PC-9 (cell line): ENCODE measurements at regions not wholly inside any gene's neighbourhood (a gene's known extent, or its start where the extent isn't known, plus 50 kb on each side); places are given as distances from the start of the nearest gene placed in this dataset.

Source experiments
- BruUV-seq: library from RNA; stranded (reverse); fragments of 400-500 nt; replicated peaks from 2 replicates; lab custom pipeline; 2021; lab: Mats Ljungman, UMichigan
- CTCF ChIA-PET: fragments of 300-600 bp; sonication (Branson Sonifier 250); formaldehyde crosslinking; loops from one replicate; lab custom pipeline; 2022; ENCODE audit warnings: antibody characterized with exemption; lab: Charles Lee
- POLR2A ChIA-PET: fragments of 300-600 bp; sonication (Branson Sonifier 250); formaldehyde crosslinking; loops from one replicate; lab custom pipeline; 2022; ENCODE audit warnings: antibody characterized with exemption; ENCODE audit not compliant: unreplicated experiment; lab: Charles Lee
- DNase-seq, 2 experiments: peaks; one replicate each; pipeline versions ENCODE4 v3.0.0 to v3.0.0-alpha.2; 2015 to 2022; ENCODE audit warnings: mixed read lengths in 1 of 2
- H2AFZ ChIP-seq: fragments of 200-600 bp; sonication (generic); 2 replicates; pipeline ENCODE4 v1.8.1; 2017; ENCODE audit warnings: antibody characterized with exemption
- H3F3A ChIP-seq: fragments of 200-600 bp; sonication (generic); 2 replicates; pipeline ENCODE4 v1.8.1; 2017; ENCODE audit warnings: antibody characterized with exemption, mild to moderate bottlenecking, low read depth; ENCODE audit not compliant: insufficient read depth
- H3K27ac ChIP-seq: fragments of 200-600 bp; sonication (generic); 2 replicates; pipeline ENCODE4 v1.6.1; 2016; ENCODE audit warnings: mixed run types
- H3K27me3 ChIP-seq: fragments of 200-600 bp; sonication (generic); 2 replicates; pipeline ENCODE4 v1.6.1; 2016; ENCODE audit warnings: low read depth, mixed run types; ENCODE audit not compliant: insufficient read depth
- H3K36me3 ChIP-seq: fragments of 200-600 bp; sonication (generic); 2 replicates; pipeline ENCODE4 v1.6.1; 2016; ENCODE audit warnings: low read depth, mixed run types
- H3K4me1 ChIP-seq: fragments of 200-600 bp; sonication (generic); replicated peaks from 2 replicates; pipeline ENCODE4 v1.6.1; 2016; ENCODE audit warnings: mixed run types; ENCODE audit not compliant: insufficient read depth
- H3K4me2 ChIP-seq: fragments of 200-600 bp; sonication (generic); 2 replicates; pipeline ENCODE4 v1.6.1; 2017; ENCODE audit warnings: mixed run types
- H3K4me3 ChIP-seq: fragments of 200-600 bp; sonication (generic); 2 replicates; pipeline ENCODE4 v1.6.1; 2016; ENCODE audit warnings: mixed run types
- H3K79me2 ChIP-seq: fragments of 200-600 bp; sonication (generic); 2 replicates; pipeline ENCODE4 v1.6.1; 2017; ENCODE audit warnings: low read depth, mixed run types
- H3K9me2 ChIP-seq: fragments of 200-600 bp; sonication (generic); 2 replicates; pipeline ENCODE4 v1.8.1; 2017; ENCODE audit warnings: mild to moderate bottlenecking; ENCODE audit not compliant: insufficient read depth
- H3K9me3 ChIP-seq: fragments of 200-600 bp; sonication (generic); 2 replicates; pipeline ENCODE4 v1.8.1; 2016; ENCODE audit warnings: low read depth; ENCODE audit not compliant: insufficient read depth
- H4K20me1 ChIP-seq: fragments of 200-600 bp; sonication (generic); 2 replicates; pipeline ENCODE4 v1.8.1; 2017; ENCODE audit not compliant: insufficient read depth
- EZH2 ChIP-seq: fragments of 200-600 bp; sonication (generic); IDR thresholded peaks from 2 replicates; pipeline ENCODE4 v1.8.0; 2017; ENCODE audit warnings: antibody characterized with exemption, low read depth
- intact Hi-C: fragments of 100-400 bp; cut with micrococcal nuclease; formaldehyde crosslinking; loops from one replicate; pipeline ENCODE4 v1.10.0; 2022; ENCODE audit not compliant: unreplicated experiment
- TF ChIP-seq, protein P1 (sequence below): fragments of 200-600 bp; sonication (generic); conservative IDR thresholded peaks from 2 replicates; pipeline ENCODE4 v1.6.1; 2017; ENCODE audit warnings: mixed run types, antibody characterized with exemption, mild to moderate bottlenecking, moderate library complexity

DNA sequence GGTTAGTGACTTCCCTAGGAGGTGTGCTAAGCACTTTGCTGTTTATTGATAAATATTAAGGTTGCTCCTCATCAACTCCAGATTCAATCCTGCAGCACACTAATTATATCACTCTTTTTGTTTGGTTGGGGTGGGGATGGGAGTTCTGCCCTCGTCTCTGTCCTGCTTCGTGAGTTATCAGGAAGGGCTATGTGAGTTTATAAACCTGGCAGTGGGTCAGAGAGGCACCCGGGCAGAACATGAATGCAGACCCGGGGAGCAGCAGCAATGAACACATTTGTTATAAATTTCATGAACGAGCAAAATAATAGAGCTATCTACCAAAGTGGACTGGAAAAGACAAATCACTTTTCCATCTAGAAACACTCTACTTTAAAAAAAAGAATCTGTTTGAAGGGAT lies 125.5 kb upstream of the WWC1 start:
- CTCF ChIA-PET: no interaction called here
- Histone ChIP-seq H3F3A (no peaks in the 10 kb centered on the region), H3K27me3 (peaks cover 95% of the 10 kb centered on the region), H3K27ac (no peak overlapping the region), H3K4me2 (no peak overlapping the region), H3K36me3 (no peaks in the 10 kb centered on the region), H2AFZ (no peak overlapping the region), H3K9me3 (no peaks in the 10 kb centered on the region), H3K4me1 (no peaks in the 10 kb centered on the region), H3K4me3 (no peak overlapping the region), H3K9me2 (no peaks in the 10 kb centered on the region), H4K20me1 (no peaks in the 10 kb centered on the region), H3K79me2 (no peaks in the 10 kb centered on the region)
- BruUV-seq: no TSS peak
- no peak for TF ChIP-seq EZH2
- TF ChIP-seq, protein P1, sequence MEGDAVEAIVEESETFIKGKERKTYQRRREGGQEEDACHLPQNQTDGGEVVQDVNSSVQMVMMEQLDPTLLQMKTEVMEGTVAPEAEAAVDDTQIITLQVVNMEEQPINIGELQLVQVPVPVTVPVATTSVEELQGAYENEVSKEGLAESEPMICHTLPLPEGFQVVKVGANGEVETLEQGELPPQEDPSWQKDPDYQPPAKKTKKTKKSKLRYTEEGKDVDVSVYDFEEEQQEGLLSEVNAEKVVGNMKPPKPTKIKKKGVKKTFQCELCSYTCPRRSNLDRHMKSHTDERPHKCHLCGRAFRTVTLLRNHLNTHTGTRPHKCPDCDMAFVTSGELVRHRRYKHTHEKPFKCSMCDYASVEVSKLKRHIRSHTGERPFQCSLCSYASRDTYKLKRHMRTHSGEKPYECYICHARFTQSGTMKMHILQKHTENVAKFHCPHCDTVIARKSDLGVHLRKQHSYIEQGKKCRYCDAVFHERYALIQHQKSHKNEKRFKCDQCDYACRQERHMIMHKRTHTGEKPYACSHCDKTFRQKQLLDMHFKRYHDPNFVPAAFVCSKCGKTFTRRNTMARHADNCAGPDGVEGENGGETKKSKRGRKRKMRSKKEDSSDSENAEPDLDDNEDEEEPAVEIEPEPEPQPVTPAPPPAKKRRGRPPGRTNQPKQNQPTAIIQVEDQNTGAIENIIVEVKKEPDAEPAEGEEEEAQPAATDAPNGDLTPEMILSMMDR: no peak
- DNase-seq: no peak
- intact Hi-C loops: no loop called here
- POLR2A ChIA-PET: no interaction called here

DNA sequence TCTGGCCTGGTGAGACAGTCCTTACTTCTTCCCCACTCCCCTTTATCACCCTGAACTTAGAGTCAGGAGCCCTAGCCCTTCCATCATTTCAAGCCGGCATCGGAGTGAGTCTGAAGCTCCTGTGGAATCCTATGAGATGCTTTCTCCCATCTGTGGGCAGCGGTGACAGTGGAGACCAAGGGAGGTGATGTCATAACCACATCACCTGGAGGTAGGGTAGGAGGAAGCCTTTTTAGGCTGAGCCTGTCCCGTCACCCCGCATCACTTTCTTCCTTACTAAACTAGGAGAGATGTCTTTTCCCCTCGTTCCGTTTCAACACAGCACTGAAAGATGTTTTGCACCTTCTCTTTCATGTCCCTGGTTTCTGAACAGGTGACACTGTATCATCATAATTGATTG lies 124.1 kb upstream of the WWC1 start:
- no peak overlapping the region for H3K27ac ChIP-seq
- H3K9me2 ChIP-seq: no peaks in the 10 kb centered on the region
- H3K9me3 ChIP-seq: no peaks in the 10 kb centered on the region
- ChIA-PET POLR2A (no interaction called here), CTCF (no interaction called here)
- no TSS peak for BruUV-seq
- H3K79me2 ChIP-seq: no peaks in the 10 kb centered on the region
- TF ChIP-seq EZH2: no peak
- TF ChIP-seq, protein P1: no peak
- no peaks in the 10 kb centered on the region for H4K20me1 ChIP-seq
- no peak for DNase-seq
- H3K27me3 ChIP-seq: peaks cover 96% of the 10 kb centered on the region
- no peaks in the 10 kb centered on the region for H3K4me1 ChIP-seq
- no peaks in the 10 kb centered on the region for H3F3A ChIP-seq
- H2AFZ ChIP-seq: no peak overlapping the region
- no peaks in the 10 kb centered on the region for H3K36me3 ChIP-seq
- intact Hi-C loops: no loop called here
- no peak overlapping the region for H3K4me2 ChIP-seq
- no peak overlapping the region for H3K4me3 ChIP-seq

DNA sequence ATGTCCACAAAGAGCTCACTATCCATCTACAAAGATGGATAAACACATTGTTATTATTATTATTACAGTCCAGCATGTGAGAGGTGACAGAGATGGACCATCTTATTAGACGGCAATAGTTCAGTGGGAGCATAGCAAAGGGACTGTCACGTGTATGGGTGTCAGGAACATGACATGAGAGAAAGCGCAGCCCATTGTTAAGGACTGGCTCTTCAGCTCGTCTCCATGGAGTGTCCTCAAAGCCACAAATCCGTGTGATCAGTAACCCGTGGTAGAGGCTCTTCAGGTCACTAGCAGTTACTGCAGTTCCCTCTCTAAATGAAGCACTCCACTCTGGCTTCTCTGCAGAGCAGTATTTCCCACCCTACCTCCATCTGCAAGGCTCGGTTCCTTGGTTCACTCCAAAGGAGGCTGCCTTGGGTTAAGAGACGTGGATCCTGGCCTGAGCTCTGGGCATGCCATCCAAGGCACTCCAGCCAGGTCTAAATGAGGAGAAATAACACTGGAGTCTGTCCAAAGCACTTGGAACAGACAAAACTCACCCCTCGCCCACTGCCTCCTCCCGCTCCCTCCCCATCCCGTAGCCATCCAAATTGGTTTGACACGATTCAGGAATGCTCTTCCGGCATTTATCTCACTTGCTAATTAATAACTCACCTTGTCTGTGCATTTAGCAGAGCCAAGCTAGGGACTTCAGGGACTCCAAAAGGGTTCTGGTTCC lies 122.3 kb upstream of the WWC1 start:
- Histone ChIP-seq H3K9me2 (no peaks in the 10 kb centered on the region), H3F3A (no peaks in the 10 kb centered on the region), H3K4me2 (no peak overlapping the region), H3K79me2 (no peaks in the 10 kb centered on the region), H4K20me1 (no peaks in the 10 kb centered on the region), H3K36me3 (no peaks in the 10 kb centered on the region), H3K27me3 (peaks cover 96% of the 10 kb centered on the region), H2AFZ (no peak overlapping the region), H3K4me1 (no peaks in the 10 kb centered on the region), H3K9me3 (no peaks in the 10 kb centered on the region), H3K4me3 (no peak overlapping the region), H3K27ac (no peak overlapping the region)
- CTCF ChIA-PET: no interaction called here
- intact Hi-C loops: no loop called here
- TF ChIP-seq EZH2: no peak
- TF ChIP-seq, protein P1: no peak
- no peak for DNase-seq
- POLR2A ChIA-PET: no interaction called here
- BruUV-seq: no TSS peak
